Keratinocyte (primary cell): ENCODE measurements at regions not wholly inside any gene's neighbourhood (a gene's known extent, or its start where the extent isn't known, plus 50 kb on each side); places are given as distances from the start of the nearest gene placed in this dataset.

Experiments
- DNase-seq: peaks from one replicate; pipeline ENCODE4 v3.0.0-alpha.2; 2011; ENCODE audit warnings: low read depth, missing footprints, low spot score
- FAIRE-seq: peaks from 2 replicates; lab custom pipeline; 2011; peaks lifted over from hg19 to GRCh38; lab: Jason Lieb, UNC
- H2AFZ ChIP-seq: 2 replicates; pipeline ENCODE4 v1.6.0; 2012; ENCODE audit warnings: low read length, control low read depth, inconsistent platforms; ENCODE audit not compliant: control insufficient read depth
- H3K27ac ChIP-seq: 2 replicates; pipeline ENCODE4 v1.5.1; 2011; ENCODE audit warnings: low read length; ENCODE audit not compliant: control insufficient read depth, insufficient read depth
- H3K27me3 ChIP-seq: 3 replicates; pipeline ENCODE4 v1.6.0; 2011; ENCODE audit warnings: low read length; ENCODE audit not compliant: control insufficient read depth, insufficient read depth; ENCODE audit errors: extremely low read depth
- H3K36me3 ChIP-seq, 2 experiments: 2 replicates in 1 of 2; 3 replicates in 1 of 2; pipeline ENCODE4 v1.5.1; 2011; ENCODE audit warnings: low read length in 2 of 2, mild to moderate bottlenecking in 1 of 2; ENCODE audit not compliant: control insufficient read depth in 2 of 2, insufficient read depth in 2 of 2; ENCODE audit errors: extremely low read depth in 1 of 2
- H3K4me1 ChIP-seq: 3 replicates; pipeline ENCODE4 v1.5.1; 2011; ENCODE audit warnings: low read length; ENCODE audit not compliant: control insufficient read depth, insufficient read depth; ENCODE audit errors: extremely low read depth
- H3K4me2 ChIP-seq: 3 replicates; pipeline ENCODE4 v1.6.0; 2011; ENCODE audit warnings: low read depth, low read length; ENCODE audit not compliant: control insufficient read depth, insufficient read depth; ENCODE audit errors: extremely low read depth
- H3K4me3 ChIP-seq, 3 experiments: fragments of 200-600 bp in 1 of 3; sonication (generic) in 1 of 3; 2 replicates in 2 of 3; 3 replicates in 1 of 3; pipeline ENCODE4 v1.5.1; 2011 to 2016; ENCODE audit warnings: low read length in 3 of 3, mild to moderate bottlenecking in 3 of 3, control low read depth in 2 of 3, inconsistent platforms in 1 of 3, low read depth in 1 of 3, mixed read lengths in 1 of 3, mixed run types in 1 of 3, moderate library complexity in 1 of 3; ENCODE audit not compliant: control insufficient read depth in 2 of 3, insufficient read depth in 2 of 3; ENCODE audit errors: extremely low read depth in 1 of 3
- H3K79me2 ChIP-seq: 2 replicates; pipeline ENCODE4 v1.6.0; 2012; ENCODE audit warnings: low read length; ENCODE audit not compliant: control insufficient read depth, insufficient read depth
- H3K9ac ChIP-seq: 3 replicates; pipeline ENCODE4 v1.6.0; 2011; ENCODE audit warnings: low read length; ENCODE audit not compliant: control insufficient read depth, insufficient read depth; ENCODE audit errors: extremely low read depth
- H3K9me1 ChIP-seq: 3 replicates; pipeline ENCODE4 v1.6.0; 2011; ENCODE audit warnings: low read length; ENCODE audit not compliant: control insufficient read depth, insufficient read depth; ENCODE audit errors: extremely low read depth
- H3K9me3 ChIP-seq: 2 replicates; pipeline ENCODE4 v1.5.1; 2012; ENCODE audit warnings: low read depth, low read length; ENCODE audit not compliant: control insufficient read depth
- H4K20me1 ChIP-seq: 3 replicates; pipeline ENCODE4 v1.6.0; 2011; ENCODE audit warnings: low read length; ENCODE audit not compliant: control insufficient read depth, insufficient read depth; ENCODE audit errors: extremely low read depth
- EZH2 ChIP-seq: IDR thresholded peaks from one replicate; pipeline ENCODE4 v1.6.1; 2012; ENCODE audit warnings: inconsistent platforms, mild to moderate bottlenecking, low read length, moderate library complexity
- dilution Hi-C: fragments of 300-500 bp; cut with MboI; formaldehyde crosslinking; loops from one replicate; pipeline ENCODE4 v1.7.0; 2020; ENCODE audit warnings: low sequenced_read_pairs; ENCODE audit not compliant: extremely low pct_ligation_motif_present
- TF ChIP-seq, protein P1 (sequence below), 3 experiments: IDR thresholded peaks in 1 of 3; conservative IDR thresholded peaks in 1 of 3; optimal IDR thresholded peaks in 1 of 3; 2 replicates in 2 of 3; 3 replicates in 1 of 3; pipeline versions ENCODE3 to v1.5.1; 2011; ENCODE audit warnings: low read length in 3 of 3, mild to moderate bottlenecking in 3 of 3, moderate library complexity in 2 of 3, control low read depth in 1 of 3, inconsistent platforms in 1 of 3; ENCODE audit not compliant: insufficient read depth in 2 of 3; ENCODE audit errors: extremely low read depth in 1 of 3

DNA sequence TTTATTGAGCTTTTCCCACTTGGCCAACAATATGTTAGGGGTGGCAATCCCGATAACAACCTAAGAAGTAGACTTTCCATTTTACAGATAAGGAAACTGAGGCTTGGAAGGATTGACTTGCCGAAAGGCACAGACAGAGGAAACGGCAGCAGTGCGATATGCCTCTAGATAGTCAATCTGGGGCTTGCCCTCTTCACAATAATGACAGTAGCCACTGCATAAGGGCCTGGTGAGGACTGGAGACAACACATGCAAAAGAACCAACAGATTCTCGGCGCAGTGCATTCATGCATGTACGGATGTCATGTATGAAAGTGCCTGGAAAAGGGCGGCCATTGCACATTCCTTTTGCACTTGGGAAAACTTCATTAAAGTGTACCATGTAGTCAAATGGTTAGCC lies 811.2 kb downstream of the RNF144A start:
- H3K36me3 ChIP-seq = no peaks in the 10 kb centered on the region
- H3K4me3 ChIP-seq = no peak overlapping the region
- dilution Hi-C loops = no loop called here
- no peaks in the 10 kb centered on the region for H3K79me2 ChIP-seq
- no peak for TF ChIP-seq EZH2
- TF ChIP-seq, protein P1, sequence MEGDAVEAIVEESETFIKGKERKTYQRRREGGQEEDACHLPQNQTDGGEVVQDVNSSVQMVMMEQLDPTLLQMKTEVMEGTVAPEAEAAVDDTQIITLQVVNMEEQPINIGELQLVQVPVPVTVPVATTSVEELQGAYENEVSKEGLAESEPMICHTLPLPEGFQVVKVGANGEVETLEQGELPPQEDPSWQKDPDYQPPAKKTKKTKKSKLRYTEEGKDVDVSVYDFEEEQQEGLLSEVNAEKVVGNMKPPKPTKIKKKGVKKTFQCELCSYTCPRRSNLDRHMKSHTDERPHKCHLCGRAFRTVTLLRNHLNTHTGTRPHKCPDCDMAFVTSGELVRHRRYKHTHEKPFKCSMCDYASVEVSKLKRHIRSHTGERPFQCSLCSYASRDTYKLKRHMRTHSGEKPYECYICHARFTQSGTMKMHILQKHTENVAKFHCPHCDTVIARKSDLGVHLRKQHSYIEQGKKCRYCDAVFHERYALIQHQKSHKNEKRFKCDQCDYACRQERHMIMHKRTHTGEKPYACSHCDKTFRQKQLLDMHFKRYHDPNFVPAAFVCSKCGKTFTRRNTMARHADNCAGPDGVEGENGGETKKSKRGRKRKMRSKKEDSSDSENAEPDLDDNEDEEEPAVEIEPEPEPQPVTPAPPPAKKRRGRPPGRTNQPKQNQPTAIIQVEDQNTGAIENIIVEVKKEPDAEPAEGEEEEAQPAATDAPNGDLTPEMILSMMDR (optimal IDR thresholded peaks at IDR 0.05 in 1 of 3, IDR thresholded peaks at IDR 0.05 in 1 of 3, conservative IDR thresholded peaks at IDR 0.05 in 1 of 3; ENCODE audit: extremely low read depth in 1 of 3, insufficient read depth in 2 of 3, low read length in 3 of 3) = no peak
- H3K4me1 ChIP-seq = no peaks in the 10 kb centered on the region
- H3K9me1 ChIP-seq = no peaks in the 10 kb centered on the region
- H3K4me2 ChIP-seq = no peak overlapping the region
- H3K27ac ChIP-seq = no peak overlapping the region
- no peaks in the 10 kb centered on the region for H3K27me3 ChIP-seq
- H3K9me3 ChIP-seq = no peaks in the 10 kb centered on the region
- FAIRE-seq (no peak), DNase-seq (no peak)
- H4K20me1 ChIP-seq = no peaks in the 10 kb centered on the region
- no peak overlapping the region for H3K9ac ChIP-seq
- no peak overlapping the region for H2AFZ ChIP-seq

DNA sequence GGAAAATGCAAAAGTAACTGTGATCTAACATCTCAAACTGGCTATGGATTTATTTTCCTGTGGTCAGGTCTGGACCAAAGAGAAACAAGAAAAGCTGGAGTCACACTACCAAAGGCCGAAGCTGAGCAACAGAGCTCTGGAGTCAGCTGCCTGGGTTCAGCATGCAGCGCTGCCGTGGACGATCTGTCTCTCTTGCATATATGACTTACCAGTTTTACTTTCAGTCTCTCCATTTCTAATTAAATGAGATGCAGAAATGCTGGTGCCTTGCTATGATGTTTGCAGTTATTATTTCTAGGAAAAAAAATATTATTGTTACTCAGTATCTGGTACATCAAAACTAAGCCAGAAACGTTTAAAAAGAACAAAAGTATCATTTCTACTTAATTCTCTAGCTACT lies 813.2 kb downstream of the RNF144A start:
- Histone ChIP-seq H3K79me2 (no peaks in the 10 kb centered on the region), H4K20me1 (no peaks in the 10 kb centered on the region), H3K4me3 (no peak overlapping the region), H2AFZ (no peak overlapping the region), H3K27me3 (no peaks in the 10 kb centered on the region), H3K36me3 (no peaks in the 10 kb centered on the region), H3K4me1 (no peaks in the 10 kb centered on the region), H3K27ac (no peak overlapping the region), H3K9me3 (no peaks in the 10 kb centered on the region), H3K9me1 (no peaks in the 10 kb centered on the region), H3K4me2 (no peak overlapping the region), H3K9ac (no peak overlapping the region)
- dilution Hi-C loops = no loop called here
- DNase-seq (no peak), FAIRE-seq (no peak)
- TF ChIP-seq, protein P1 (optimal IDR thresholded peaks at IDR 0.05 in 1 of 3, IDR thresholded peaks at IDR 0.05 in 1 of 3, conservative IDR thresholded peaks at IDR 0.05 in 1 of 3; ENCODE audit: extremely low read depth in 1 of 3, insufficient read depth in 2 of 3, low read length in 3 of 3) = no peak
- TF ChIP-seq EZH2 = no peak
